Activated CD8-positive, alpha-beta memory T cell treated with anti-CD3 and anti-CD28 coated beads, Interleukin-2, amount 50 U/mL, for 48 hours (primary cell): ENCODE measurements at regions not wholly inside any gene's neighbourhood (a gene's known extent, or its start where the extent isn't known, plus 50 kb on each side); places are given as distances from the start of the nearest gene placed in this dataset.

Experiments used
- DNase-seq: peaks from one replicate; pipeline ENCODE4 v3.0.0-alpha.2; 2020

- DNase-seq = no peak
Observed at GRCh38 chr5:165143741-165144140, 1638.3 kb downstream of the MAT2B start.

GRCh38 chr5:165149431-165149830 lies 1644.0 kb downstream of the MAT2B start:
- no peak for DNase-seq

GRCh38 chr5:165152058-165152457 lies 1646.6 kb downstream of the MAT2B start:
- DNase-seq = no peak

DNA sequence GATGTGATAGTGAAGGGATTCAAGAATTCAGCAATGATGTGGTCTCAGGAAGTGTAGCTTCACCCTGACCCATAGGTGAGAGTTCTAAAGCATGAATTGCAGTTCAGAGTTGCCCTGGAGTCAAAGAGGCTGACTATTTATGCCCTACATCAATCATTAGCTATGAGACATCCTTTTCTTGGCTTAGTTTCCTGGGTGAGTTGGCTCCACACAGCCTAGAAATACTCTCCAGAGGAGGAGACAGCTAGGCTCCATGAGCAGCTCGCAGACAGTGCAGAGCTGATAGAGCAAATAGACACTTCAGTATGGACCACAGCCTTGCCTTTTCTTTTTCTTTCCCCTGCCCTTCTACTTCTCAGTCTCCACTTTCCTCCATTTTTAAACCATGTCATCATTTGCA lies 1651.8 kb downstream of the MAT2B start:
- no peak for DNase-seq

GRCh38 chr5:165161204-165161603 lies 1655.8 kb downstream of the MAT2B start:
- no peak for DNase-seq

DNA sequence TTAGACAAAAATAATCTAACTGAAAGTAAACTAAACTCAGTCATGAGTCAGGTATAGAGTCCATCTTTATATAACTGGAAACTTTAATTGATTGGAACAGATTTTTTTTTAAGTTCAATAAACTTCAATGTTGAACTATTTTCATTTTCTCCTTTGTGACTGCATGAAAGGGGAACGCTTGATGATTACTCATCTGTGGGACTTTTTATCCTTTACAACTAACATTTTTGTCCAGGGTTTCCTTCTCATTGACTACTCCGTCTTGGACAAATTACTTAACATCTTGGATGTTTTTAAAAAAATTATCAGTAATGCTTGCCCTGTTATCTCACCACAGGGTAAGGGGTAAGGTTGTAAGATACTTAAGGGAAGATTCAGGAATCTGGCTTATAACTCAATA lies 1658.4 kb downstream of the MAT2B start:
- DNase-seq = no peak

- DNase-seq = no peak
Observed at GRCh38 chr5:165173651-165174050, 1668.2 kb downstream of the MAT2B start.

GRCh38 chr5:165175041-165175440 lies 1669.6 kb downstream of the MAT2B start:
- DNase-seq = no peak

- no peak for DNase-seq
Observed at GRCh38 chr5:165184183-165184582, 1678.8 kb downstream of the MAT2B start.

DNA sequence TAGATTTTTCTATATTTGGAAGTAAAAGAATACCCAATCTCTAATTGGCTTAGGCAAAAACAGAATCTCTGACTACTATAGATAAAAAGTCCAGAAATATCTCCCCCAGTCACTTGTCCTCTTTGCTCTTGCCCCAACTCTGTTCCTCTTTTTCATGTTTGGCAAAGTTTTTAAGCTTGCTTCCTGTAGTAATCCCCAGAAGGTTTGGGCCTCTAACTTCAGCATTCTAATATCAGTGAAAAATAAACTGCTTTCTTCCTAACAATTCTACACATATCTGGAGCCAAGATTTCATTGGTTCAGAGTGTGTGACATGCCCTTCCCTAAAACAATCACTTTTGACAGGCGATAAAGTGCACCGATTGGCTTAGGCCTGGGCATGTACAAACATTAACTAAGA lies 1680.3 kb downstream of the MAT2B start:
- DNase-seq = no peak

DNA sequence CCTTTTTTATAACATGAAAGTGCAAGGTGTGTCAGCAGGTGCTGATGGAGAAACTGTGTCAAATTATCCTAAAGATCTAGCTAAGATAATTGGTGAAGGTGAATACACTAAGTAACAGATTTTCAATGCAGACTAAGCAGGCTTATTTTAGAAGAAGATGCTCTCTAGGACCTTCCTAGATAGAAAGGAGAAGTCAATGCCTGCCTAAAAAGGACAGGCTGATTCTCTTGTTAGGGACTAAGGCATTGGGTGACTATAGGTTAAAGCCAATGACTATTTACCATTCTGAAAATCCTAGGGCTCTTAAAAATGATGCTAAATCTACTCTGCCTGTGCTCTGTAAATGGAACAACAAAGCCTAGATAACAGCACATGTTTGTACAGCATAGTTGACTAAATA lies 1682.4 kb downstream of the MAT2B start:
- no peak for DNase-seq

- DNase-seq = no peak
Observed at GRCh38 chr5:165188556-165189175, 1683.2 kb downstream of the MAT2B start.

DNA sequence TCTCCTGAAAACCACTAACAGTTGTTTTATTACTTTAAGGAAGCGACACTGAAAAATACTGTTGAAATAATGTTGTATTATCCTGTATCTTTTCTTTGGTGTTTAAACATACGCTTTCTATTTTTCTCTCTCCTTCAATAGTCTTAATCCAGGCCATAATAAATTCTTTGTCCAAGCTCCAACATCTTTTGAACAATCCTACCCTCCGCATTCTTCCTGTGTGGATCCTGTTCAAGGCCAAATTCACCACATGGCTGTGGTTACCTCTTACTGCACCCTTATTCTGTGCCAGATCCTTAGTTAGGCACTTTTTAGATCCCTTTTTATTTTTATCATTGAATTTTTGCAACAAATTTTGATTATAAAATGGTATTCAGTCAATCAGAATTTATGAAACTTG lies 1691.5 kb downstream of the MAT2B start:
- no peak for DNase-seq

GRCh38 chr5:165201369-165201768 lies 1696.0 kb downstream of the MAT2B start:
- no peak for DNase-seq

- no peak for DNase-seq
Observed at GRCh38 chr5:165201771-165202518, 1696.5 kb downstream of the MAT2B start.

GRCh38 chr5:165202519-165202910 lies 1697.1 kb downstream of the MAT2B start:
- DNase-seq = no peak

DNA sequence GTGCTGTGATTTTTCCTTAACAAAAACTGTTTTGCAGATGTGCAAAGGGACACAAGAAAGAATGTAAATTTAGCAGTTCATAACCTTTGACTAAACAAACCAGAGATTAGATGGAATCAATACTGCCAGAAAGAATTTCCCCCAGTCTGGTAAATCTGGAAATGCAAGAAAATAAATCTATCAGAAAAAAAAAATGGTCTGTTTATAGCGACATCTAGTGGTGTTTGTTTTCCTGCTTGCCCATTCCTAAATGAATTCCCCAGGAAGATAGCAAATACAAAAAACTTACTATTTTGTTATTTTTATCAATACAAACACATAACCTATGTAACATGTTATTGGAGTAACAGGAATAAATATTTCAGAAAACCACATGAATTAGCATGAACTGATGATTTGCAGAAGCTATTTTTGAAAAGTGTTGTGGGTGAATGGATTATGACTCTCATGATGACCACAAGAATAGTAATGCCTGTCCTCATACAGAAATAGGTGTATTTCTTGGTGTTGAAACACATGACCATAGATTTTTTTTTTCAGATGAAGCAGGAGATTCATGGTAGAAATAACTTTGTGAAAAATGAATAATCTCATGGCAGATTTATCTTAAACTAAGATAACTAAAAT lies 1703.8 kb downstream of the MAT2B start:
- DNase-seq = no peak

- no peak for DNase-seq
Observed at GRCh38 chr5:165224366-165225045, 1719.1 kb downstream of the MAT2B start.

DNA sequence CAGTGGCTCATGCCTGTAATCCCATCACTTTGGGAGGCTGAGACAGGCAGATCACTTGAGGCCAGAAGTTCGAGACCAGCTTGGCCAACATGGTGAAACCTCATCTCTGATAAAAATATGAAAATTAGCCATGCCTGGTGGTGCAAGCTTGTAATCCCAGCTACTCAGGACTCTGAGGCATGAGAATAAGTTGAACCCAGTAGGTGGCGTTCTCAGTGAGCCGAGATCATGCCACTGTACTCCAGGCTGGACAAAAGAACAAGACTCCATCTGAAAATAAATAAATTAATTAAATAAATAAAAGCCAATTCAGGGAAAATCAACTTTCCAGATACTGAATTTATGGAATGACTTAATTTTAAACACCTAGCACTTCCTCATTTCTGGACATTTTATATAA lies 1722.1 kb downstream of the MAT2B start:
- no peak for DNase-seq

DNA sequence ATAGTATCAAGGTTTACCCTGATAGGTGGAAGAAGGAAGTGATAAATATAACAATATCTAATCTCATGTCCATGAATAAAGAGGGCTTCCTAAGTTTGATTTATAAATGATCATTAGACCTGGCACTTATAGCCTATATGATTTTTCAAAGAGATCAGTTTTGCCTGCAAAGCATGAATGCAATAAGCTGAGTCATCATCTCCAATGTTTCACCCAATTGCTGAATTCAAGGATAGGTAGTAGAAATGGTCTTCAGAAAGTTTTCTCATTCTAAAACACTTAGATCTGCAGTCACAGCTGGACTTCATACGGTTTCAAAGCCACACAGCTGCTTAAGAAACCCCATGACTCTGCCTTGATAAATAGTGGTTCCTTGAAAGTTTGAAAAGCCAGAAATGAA lies 1722.8 kb downstream of the MAT2B start:
- DNase-seq = no peak

DNA sequence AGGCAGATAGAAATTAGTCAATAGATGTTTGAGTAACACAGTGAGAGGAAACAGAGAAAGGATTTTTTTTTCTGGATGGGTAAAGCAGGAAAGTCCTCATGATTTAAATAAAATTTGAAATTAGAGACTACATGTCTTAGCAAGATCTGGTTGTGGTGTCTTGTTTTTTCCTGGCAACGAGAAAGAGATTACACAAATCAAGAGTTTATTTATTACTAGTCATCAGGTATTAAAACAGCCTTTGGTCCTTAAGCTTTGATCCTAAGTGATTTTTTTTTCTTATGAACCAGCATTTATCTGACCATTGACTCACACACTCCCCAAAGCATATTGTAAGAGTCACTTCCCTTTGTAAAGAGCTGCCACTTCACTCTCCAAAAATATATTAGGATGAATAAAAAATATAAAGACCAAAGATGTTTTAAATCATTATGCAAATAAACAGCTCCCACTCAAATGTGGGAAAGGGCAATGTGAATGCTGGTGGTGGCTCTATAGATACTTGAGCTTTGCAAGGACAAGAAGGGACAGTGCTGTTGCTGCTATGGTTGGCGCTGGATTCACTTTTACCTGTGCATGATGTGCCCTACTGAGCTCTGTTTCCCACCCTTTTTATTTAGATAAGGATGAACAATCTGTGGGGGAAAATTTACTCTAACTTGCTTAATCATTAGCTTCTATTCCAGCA lies 1726.5 kb downstream of the MAT2B start:
- DNase-seq = no peak

GRCh38 chr5:165232509-165233028 lies 1727.2 kb downstream of the MAT2B start:
- DNase-seq = no peak

- DNase-seq = no peak
Observed at GRCh38 chr5:165241811-165242210, 1736.4 kb downstream of the MAT2B start.
